Gastrocnemius medialis (tissue), 4 donors: ENCODE measurements at regions not wholly inside any gene's neighbourhood (a gene's known extent, or its start where the extent isn't known, plus 50 kb on each side); places are given as distances from the start of the nearest gene placed in this dataset.

Source experiments
- ATAC-seq, 2 donors: fragments of 150-250 bp; one replicate each; pipeline ENCODE4 v1.9.1; 2016
- DNase-seq, 2 donors: peaks; one replicate each; pipeline ENCODE4 v3.0.0-alpha.2; 2019
- H3K27ac ChIP-seq, 4 donors: fragments of 200-600 bp; sonication (generic); 1 replicate in 1 of 4; 2 replicates in 3 of 4; pipeline ENCODE4 v1.5.1; 2016 to 2018; ENCODE audit warnings: mild to moderate bottlenecking in 2 of 4, moderate library complexity in 1 of 4
- H3K27me3 ChIP-seq, 3 donors: fragments of 200-600 bp; sonication (generic) in 2 of 3; 1 replicate in 1 of 3; 2 replicates in 2 of 3; pipeline versions ENCODE4 v1.5.1 to v1.6.0; 2016 to 2019; ENCODE audit warnings: mild to moderate bottlenecking in 1 of 3, moderate library complexity in 1 of 3
- H3K36me3 ChIP-seq, 2 donors: fragments of 200-600 bp; sonication (generic) in 1 of 2; one replicate each; pipeline ENCODE4 v1.5.1; 2017 to 2018
- H3K4me1 ChIP-seq, 2 donors: fragments of 200-600 bp; sonication (generic) in 1 of 2; one replicate each; pipeline ENCODE4 v1.5.1; 2016 to 2017; ENCODE audit warnings: mild to moderate bottlenecking in 2 of 2
- H3K4me3 ChIP-seq, 4 donors: fragments of 200-600 bp; sonication (generic) in 3 of 4; 1 replicate in 1 of 4; 2 replicates in 3 of 4; pipeline ENCODE4 v1.5.1; 2016 to 2019; ENCODE audit warnings: mild to moderate bottlenecking in 2 of 4
- H3K9me3 ChIP-seq, 3 donors: fragments of 200-600 bp; sonication (generic) in 2 of 3; 1 replicate in 1 of 3; 2 replicates in 2 of 3; pipeline ENCODE4 v1.5.1; 2016 to 2019
- POLR2A ChIP-seq, 2 donors: fragments of 450-650 bp; IDR thresholded peaks; one replicate each; pipeline ENCODE4 v1.6.1; 2017; ENCODE audit warnings: antibody characterized with exemption in 2 of 2, mild to moderate bottlenecking in 2 of 2, moderate library complexity in 2 of 2
- in situ Hi-C, 4 donors: fragments of 200-750 bp; cut with MboI; loops; one replicate each; pipeline versions ENCODE4 v1.15.0 to v1.8.0; 2017; ENCODE audit warnings: low sequenced_read_pairs in 4 of 4
- intact Hi-C: fragments of 100-400 bp; cut with DNase I; formaldehyde crosslinking; loops from one replicate; pipeline ENCODE4 v1.15.1; 2023; ENCODE audit warnings: low total_unique reads
- TF ChIP-seq, protein P1 (sequence below), 5 experiments: fragments of 450-650 bp in 3 of 5; fragments of 200-600 bp in 2 of 5; sonication (generic) in 2 of 5; IDR thresholded peaks in 4 of 5; conservative IDR thresholded peaks in 1 of 5; 1 replicate in 4 of 5; 2 replicates in 1 of 5; pipeline ENCODE4 v1.5.1; 2016 to 2019; ENCODE audit warnings: antibody characterized with exemption in 5 of 5, mild to moderate bottlenecking in 3 of 5, moderate library complexity in 3 of 5

DNA sequence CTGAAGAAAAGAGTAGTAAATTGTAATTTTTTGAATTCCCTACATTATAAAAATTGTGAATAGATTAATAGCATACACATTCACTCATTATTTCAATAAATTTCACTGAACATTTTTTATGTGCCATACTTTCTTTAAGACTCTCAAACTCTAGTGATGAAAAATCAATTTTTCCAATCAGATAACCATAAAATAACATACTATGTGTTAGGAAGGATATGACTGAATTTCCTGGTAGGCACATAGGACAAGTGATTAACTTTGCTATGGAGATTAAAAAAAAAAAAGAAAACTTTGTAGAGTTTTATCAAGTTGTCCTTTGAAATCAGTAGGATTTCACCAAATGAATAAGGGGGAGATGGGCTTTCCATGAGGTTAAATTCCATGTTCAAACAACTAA, 1597.3 kb upstream of the LRRTM3 start:
- in situ Hi-C loops: no loop called here
- DNase-seq (no peak), ATAC-seq (no peak)
- Histone ChIP-seq H3K36me3 (no peaks in the 10 kb centered on the region), H3K4me3 (no peak overlapping the region), H3K27me3 (no peaks in the 10 kb centered on the region), H3K4me1 (no peaks in the 10 kb centered on the region), H3K9me3 (no peaks in the 10 kb centered on the region), H3K27ac (no peak overlapping the region)
- intact Hi-C loops: no loop called here
- no peak for TF ChIP-seq POLR2A (IDR thresholded peaks at IDR 0.05)
- TF ChIP-seq, protein P1, sequence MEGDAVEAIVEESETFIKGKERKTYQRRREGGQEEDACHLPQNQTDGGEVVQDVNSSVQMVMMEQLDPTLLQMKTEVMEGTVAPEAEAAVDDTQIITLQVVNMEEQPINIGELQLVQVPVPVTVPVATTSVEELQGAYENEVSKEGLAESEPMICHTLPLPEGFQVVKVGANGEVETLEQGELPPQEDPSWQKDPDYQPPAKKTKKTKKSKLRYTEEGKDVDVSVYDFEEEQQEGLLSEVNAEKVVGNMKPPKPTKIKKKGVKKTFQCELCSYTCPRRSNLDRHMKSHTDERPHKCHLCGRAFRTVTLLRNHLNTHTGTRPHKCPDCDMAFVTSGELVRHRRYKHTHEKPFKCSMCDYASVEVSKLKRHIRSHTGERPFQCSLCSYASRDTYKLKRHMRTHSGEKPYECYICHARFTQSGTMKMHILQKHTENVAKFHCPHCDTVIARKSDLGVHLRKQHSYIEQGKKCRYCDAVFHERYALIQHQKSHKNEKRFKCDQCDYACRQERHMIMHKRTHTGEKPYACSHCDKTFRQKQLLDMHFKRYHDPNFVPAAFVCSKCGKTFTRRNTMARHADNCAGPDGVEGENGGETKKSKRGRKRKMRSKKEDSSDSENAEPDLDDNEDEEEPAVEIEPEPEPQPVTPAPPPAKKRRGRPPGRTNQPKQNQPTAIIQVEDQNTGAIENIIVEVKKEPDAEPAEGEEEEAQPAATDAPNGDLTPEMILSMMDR (IDR thresholded peaks at IDR 0.05 in 4 of 5, conservative IDR thresholded peaks at IDR 0.05 in 1 of 5): no peak

DNA sequence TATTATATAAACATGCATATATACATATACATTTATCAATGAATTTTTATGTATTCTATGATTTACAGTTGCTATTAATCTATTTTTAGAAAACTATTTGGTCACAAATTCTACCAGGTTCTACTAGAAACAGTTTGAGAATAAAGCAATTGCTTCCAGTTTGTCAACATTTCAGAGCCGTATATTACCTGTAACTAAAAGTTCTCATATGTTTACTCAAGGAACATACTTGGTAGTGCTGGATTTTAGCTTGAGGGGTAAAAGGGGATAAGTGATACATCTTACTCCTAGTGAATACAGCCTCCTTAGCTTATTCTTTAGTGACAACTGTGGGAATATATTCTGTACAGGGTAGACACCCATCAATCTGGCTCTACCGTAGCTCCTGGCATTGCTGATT, 1590.5 kb upstream of the LRRTM3 start:
- Histone ChIP-seq H3K4me3 (no peak overlapping the region), H3K9me3 (no peaks in the 10 kb centered on the region), H3K4me1 (peaks cover 0 to 3% of the 10 kb centered on the region in 2 donors), H3K27ac (no peak overlapping the region), H3K27me3 (no peaks in the 10 kb centered on the region), H3K36me3 (no peaks in the 10 kb centered on the region)
- DNase-seq: no peak
- TF ChIP-seq POLR2A (IDR thresholded peaks at IDR 0.05): no peak
- TF ChIP-seq, protein P1 (IDR thresholded peaks at IDR 0.05 in 4 of 5, conservative IDR thresholded peaks at IDR 0.05 in 1 of 5): no peak
- intact Hi-C loops: no loop called here
- in situ Hi-C loops: no loop called here
- ATAC-seq: no peak

DNA sequence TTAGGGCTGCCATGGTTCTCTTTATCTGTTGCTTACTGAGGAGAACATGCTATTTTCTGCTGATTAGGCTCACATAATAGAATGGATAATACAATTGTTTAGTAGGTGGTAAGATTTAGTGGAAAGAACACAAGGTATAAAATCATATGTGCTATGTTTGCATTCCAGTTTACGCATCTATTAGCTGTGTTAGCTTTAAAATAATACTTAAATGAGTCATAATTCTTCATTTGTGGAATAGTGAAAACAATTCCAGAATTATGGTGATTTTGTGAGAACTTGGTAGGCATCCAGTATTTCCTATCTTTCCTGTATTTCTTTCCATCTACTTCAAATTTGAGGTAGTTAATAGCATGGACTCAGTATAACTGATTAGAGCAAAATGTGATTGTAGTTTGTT, 1585.5 kb upstream of the LRRTM3 start:
- Histone ChIP-seq H3K27me3 (no peaks in the 10 kb centered on the region), H3K9me3 (no peaks in the 10 kb centered on the region), H3K27ac (peak overlapping the region in 1 of 4 donors; percentile 29), H3K36me3 (no peaks in the 10 kb centered on the region), H3K4me3 (no peak overlapping the region), H3K4me1 (peaks cover 0 to 20% of the 10 kb centered on the region in 2 donors)
- ATAC-seq (no peak), DNase-seq (no peak)
- intact Hi-C loops (no loop called here), in situ Hi-C loops (no loop called here)
- TF ChIP-seq, protein P1 (IDR thresholded peaks at IDR 0.05 in 4 of 5, conservative IDR thresholded peaks at IDR 0.05 in 1 of 5): no peak
- no peak for TF ChIP-seq POLR2A (IDR thresholded peaks at IDR 0.05)

DNA sequence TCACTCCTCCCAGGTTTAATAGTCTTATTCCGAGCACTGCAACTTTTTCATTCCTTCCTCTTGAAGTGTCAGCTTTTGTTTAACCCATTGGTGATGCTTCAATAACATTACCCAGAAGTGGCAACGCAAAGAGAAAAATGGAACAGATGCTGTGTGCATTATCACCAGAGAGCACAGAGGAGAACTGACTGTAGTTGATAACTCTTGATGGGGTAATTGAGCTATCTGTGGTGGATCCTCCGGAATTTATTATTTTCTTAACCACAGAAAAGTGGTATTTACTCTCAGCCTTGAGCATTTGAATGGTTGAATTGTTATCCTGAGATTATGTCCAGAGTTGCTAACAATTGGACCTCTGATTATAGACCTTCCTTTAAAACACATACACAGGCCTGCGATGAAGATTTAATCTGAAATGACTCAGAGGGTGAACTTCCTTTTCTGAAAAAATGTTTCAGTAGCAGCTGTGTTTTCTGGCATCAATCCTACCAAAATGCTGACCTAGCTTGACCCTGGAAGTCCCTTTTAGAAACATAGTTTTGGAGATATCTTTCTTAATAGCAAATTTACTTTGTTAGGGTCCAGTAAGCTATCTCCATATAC, 1584.4 kb upstream of the LRRTM3 start:
- Histone ChIP-seq H3K36me3 (no peaks in the 10 kb centered on the region), H3K27me3 (no peaks in the 10 kb centered on the region), H3K9me3 (no peaks in the 10 kb centered on the region), H3K4me1 (peaks cover 0 to 20% of the 10 kb centered on the region in 2 donors), H3K27ac (peak overlapping the region in 3 of 4 donors; percentile 12 to 47 (median 29)), H3K4me3 (no peak overlapping the region)
- ATAC-seq (peak; percentile 36 to 74), DNase-seq (peak in 1 of 2 donors; percentile 3)
- TF ChIP-seq POLR2A (IDR thresholded peaks at IDR 0.05): no peak
- TF ChIP-seq, protein P1 (IDR thresholded peaks at IDR 0.05 in 4 of 5, conservative IDR thresholded peaks at IDR 0.05 in 1 of 5): no peak
- intact Hi-C loops: no loop called here
- in situ Hi-C loops: no loop called here

DNA sequence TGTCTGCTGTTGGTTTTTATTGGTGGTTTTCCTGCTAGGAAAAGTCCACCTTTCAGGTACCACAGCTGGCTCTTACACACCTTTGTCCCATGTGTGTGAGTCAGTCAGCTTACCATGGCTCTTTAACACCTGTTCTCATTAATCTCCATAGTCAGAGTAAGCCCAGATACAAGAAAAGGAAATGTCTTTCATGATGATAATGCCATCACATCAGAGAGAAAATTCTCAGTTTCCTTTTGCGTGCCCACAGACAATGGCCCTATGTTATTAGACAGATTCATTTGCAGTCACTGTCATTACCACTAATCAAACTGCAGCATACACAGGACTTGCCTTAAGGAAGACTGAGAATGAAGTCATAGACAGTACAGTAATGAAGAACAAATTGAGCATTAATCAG, 1583.6 kb upstream of the LRRTM3 start:
- no peaks in the 10 kb centered on the region for H3K36me3 ChIP-seq
- no peaks in the 10 kb centered on the region for H3K9me3 ChIP-seq
- no peak overlapping the region for H3K27ac ChIP-seq
- peaks cover 0 to 20% of the 10 kb centered on the region in 2 donors for H3K4me1 ChIP-seq
- TF ChIP-seq, protein P1 (IDR thresholded peaks at IDR 0.05 in 4 of 5, conservative IDR thresholded peaks at IDR 0.05 in 1 of 5): no peak
- TF ChIP-seq POLR2A (IDR thresholded peaks at IDR 0.05): no peak
- intact Hi-C loops (no loop called here), in situ Hi-C loops (no loop called here)
- no peak overlapping the region for H3K4me3 ChIP-seq
- no peaks in the 10 kb centered on the region for H3K27me3 ChIP-seq
- ATAC-seq (no peak), DNase-seq (no peak)
